HG03103 (cell line): ENCODE measurements at regions not wholly inside any gene's neighbourhood (a gene's known extent, or its start where the extent isn't known, plus 50 kb on each side); places are given as distances from the start of the nearest gene placed in this dataset.

Experiments
- ATAC-seq: cut with Tn5 transposase; IDR thresholded peaks from one replicate; pipeline ENCODE4 v1.9.1; 2021; ENCODE audit warnings: low read depth; ENCODE audit not compliant: unreplicated experiment

GRCh38 chr5:90136952-90137528, 272.5 kb downstream of the CETN3 start:
- ATAC-seq: no peak

GRCh38 chr5:90135779-90136378, 273.7 kb downstream of the CETN3 start:
- ATAC-seq: no peak

GRCh38 chr5:90134892-90135291, 274.7 kb downstream of the CETN3 start:
- ATAC-seq: no peak

- no peak for ATAC-seq
Observed at GRCh38 chr5:90134381-90134780, 275.2 kb downstream of the CETN3 start.

GRCh38 chr5:90133941-90134340, 275.6 kb downstream of the CETN3 start:
- ATAC-seq: no peak

GRCh38 chr5:90131383-90132133, 278.0 kb downstream of the CETN3 start:
- peak; percentile 77 for ATAC-seq

GRCh38 chr5:90128551-90128950, 281.0 kb downstream of the CETN3 start:
- no peak for ATAC-seq

GRCh38 chr5:90119531-90119971, 290.0 kb downstream of the CETN3 start:
- ATAC-seq: no peak

GRCh38 chr5:90117005-90117404, 292.6 kb downstream of the CETN3 start:
- no peak for ATAC-seq

GRCh38 chr5:90113108-90113507, 296.4 kb downstream of the CETN3 start:
- no peak for ATAC-seq

- ATAC-seq: no peak
Observed at GRCh38 chr5:90112033-90112692, 297.4 kb downstream of the CETN3 start.

GRCh38 chr5:90111364-90112032, 298.1 kb downstream of the CETN3 start:
- ATAC-seq: no peak

- ATAC-seq: no peak
Observed at GRCh38 chr5:90109285-90109684, 300.3 kb downstream of the CETN3 start.

GRCh38 chr5:90099099-90099498, 310.5 kb downstream of the CETN3 start:
- no peak for ATAC-seq

GRCh38 chr5:90097082-90097477, 312.5 kb downstream of the CETN3 start:
- no peak for ATAC-seq

GRCh38 chr5:90096415-90097081, 313.0 kb downstream of the CETN3 start:
- no peak for ATAC-seq

GRCh38 chr5:90095292-90096060, 314.1 kb downstream of the CETN3 start:
- no peak for ATAC-seq

GRCh38 chr5:90093751-90094485, 315.6 kb downstream of the CETN3 start:
- ATAC-seq: no peak

GRCh38 chr5:90092734-90093133, 316.8 kb downstream of the CETN3 start:
- ATAC-seq: no peak
